GM18858 (cell line): ENCODE measurements at regions not wholly inside any gene's neighbourhood (a gene's known extent, or its start where the extent isn't known, plus 50 kb on each side); places are given as distances from the start of the nearest gene placed in this dataset.
A peak's percentile ranks its signal among the peaks of the same experiment; 100 is the strongest.
"Not testable (repeated sequence)": the region's sequence is repeated elsewhere in the genome, so short reads cannot be mapped to it uniquely, and the experiment has no call there.

ENCODE experiments used
- ATAC-seq: cut with Tn5 transposase; IDR thresholded peaks from one replicate; pipeline ENCODE4 v1.9.1; 2021; ENCODE audit not compliant: unreplicated experiment

GRCh38 chrX:75873993-75874392, 88.9 kb upstream of the MAGEE2 start:
- no peak for ATAC-seq

- ATAC-seq = no peak
Observed at GRCh38 chrX:75883446-75883845, 98.4 kb upstream of the MAGEE2 start.

- ATAC-seq = no peak
Observed at GRCh38 chrX:75887833-75888232, 102.8 kb upstream of the MAGEE2 start.

GRCh38 chrX:75892749-75893148, 107.7 kb upstream of the MAGEE2 start:
- ATAC-seq = no peak

- ATAC-seq = no peak
Observed at GRCh38 chrX:75893281-75893680, 108.2 kb upstream of the MAGEE2 start.

- ATAC-seq = no peak
Observed at GRCh38 chrX:75911716-75912115, 126.7 kb upstream of the MAGEE2 start.

GRCh38 chrX:75957107-75957610, 172.1 kb upstream of the MAGEE2 start:
- ATAC-seq = no peak

GRCh38 chrX:75961321-75961720, 176.3 kb upstream of the MAGEE2 start:
- not testable (repeated sequence) for ATAC-seq

GRCh38 chrX:75963774-75964173, 178.7 kb upstream of the MAGEE2 start:
- ATAC-seq = no peak

GRCh38 chrX:75968293-75968692, 183.2 kb upstream of the MAGEE2 start:
- ATAC-seq = no peak

GRCh38 chrX:75986976-75987375, 185.9 kb upstream of the PBDC1 start:
- no peak for ATAC-seq

GRCh38 chrX:75989806-75990590, 182.9 kb upstream of the PBDC1 start:
- ATAC-seq = peak; percentile 93

GRCh38 chrX:75997692-75998091, 175.2 kb upstream of the PBDC1 start:
- no peak for ATAC-seq

- ATAC-seq = no peak
Observed at GRCh38 chrX:76014321-76014720, 158.5 kb upstream of the PBDC1 start.

- no peak for ATAC-seq
Observed at GRCh38 chrX:76026292-76026691, 146.6 kb upstream of the PBDC1 start.

GRCh38 chrX:76026751-76027150, 146.1 kb upstream of the PBDC1 start:
- no peak for ATAC-seq

- ATAC-seq = no peak
Observed at GRCh38 chrX:76029385-76029784, 143.5 kb upstream of the PBDC1 start.

GRCh38 chrX:76064825-76065224, 108.0 kb upstream of the PBDC1 start:
- ATAC-seq = no peak

- ATAC-seq = no peak
Observed at GRCh38 chrX:76076124-76076523, 96.7 kb upstream of the PBDC1 start.

- no peak for ATAC-seq
Observed at GRCh38 chrX:76109654-76110053, 63.2 kb upstream of the PBDC1 start.
